HUES48 (cell line): ENCODE measurements at regions not wholly inside any gene's neighbourhood (a gene's known extent, or its start where the extent isn't known, plus 50 kb on each side); places are given as distances from the start of the nearest gene placed in this dataset.
"Not testable (repeated sequence)": the region's sequence is repeated elsewhere in the genome, so short reads cannot be mapped to it uniquely, and the experiment has no call there.

Source experiments
- H3K27ac ChIP-seq: one replicate; pipeline ENCODE4 v1.7.0; 2013; ENCODE audit warnings: low read depth, low read length, inconsistent platforms
- H3K27me3 ChIP-seq: 2 replicates; pipeline ENCODE4 v1.6.1; 2013; ENCODE audit warnings: mild to moderate bottlenecking, low read length; ENCODE audit not compliant: control insufficient read depth, insufficient read depth
- H3K36me3 ChIP-seq: 2 replicates; pipeline ENCODE4 v1.6.1; 2013; ENCODE audit warnings: low read length; ENCODE audit not compliant: control insufficient read depth, insufficient read depth
- H3K4me1 ChIP-seq: 2 replicates; pipeline ENCODE4 v1.6.1; 2013; ENCODE audit warnings: mild to moderate bottlenecking, low read length; ENCODE audit not compliant: control insufficient read depth, insufficient read depth
- H3K4me3 ChIP-seq: 2 replicates; pipeline ENCODE4 v1.5.1; 2013; ENCODE audit warnings: mild to moderate bottlenecking, low read depth, low read length
- H3K9ac ChIP-seq: 2 replicates; pipeline ENCODE4 v1.6.1; 2013; ENCODE audit warnings: mild to moderate bottlenecking, low read depth, low read length, moderate library complexity
- H3K9me3 ChIP-seq: 2 replicates; pipeline ENCODE4 v1.6.1; 2013; ENCODE audit warnings: low read length; ENCODE audit not compliant: control insufficient read depth, insufficient read depth

GRCh38 chr2:48070415-48070814 is 164.1 kb upstream of the FBXO11 start:
- Histone ChIP-seq H3K4me1 (no peaks in the 10 kb centered on the region), H3K27me3 (no peaks in the 10 kb centered on the region), H3K9me3 (no peaks in the 10 kb centered on the region), H3K27ac (no peak overlapping the region), H3K36me3 (no peaks in the 10 kb centered on the region), H3K9ac (no peak overlapping the region), H3K4me3 (no peak overlapping the region)

GRCh38 chr2:48072583-48072982 is 166.3 kb upstream of the FBXO11 start:
- no peak overlapping the region for H3K9ac ChIP-seq
- no peaks in the 10 kb centered on the region for H3K36me3 ChIP-seq
- no peaks in the 10 kb centered on the region for H3K4me1 ChIP-seq
- H3K27ac ChIP-seq: no peak overlapping the region
- no peak overlapping the region for H3K4me3 ChIP-seq
- H3K27me3 ChIP-seq: no peaks in the 10 kb centered on the region
- H3K9me3 ChIP-seq: no peaks in the 10 kb centered on the region

- Histone ChIP-seq H3K9me3 (no peaks in the 10 kb centered on the region), H3K27me3 (no peaks in the 10 kb centered on the region), H3K27ac (no peak overlapping the region), H3K4me3 (no peak overlapping the region), H3K36me3 (no peaks in the 10 kb centered on the region), H3K9ac (no peak overlapping the region), H3K4me1 (no peaks in the 10 kb centered on the region)
These were observed 169.3 kb upstream of the FBXO11 start for GRCh38 chr2:48075631-48076030.

GRCh38 chr2:48080534-48081316 is 174.4 kb upstream of the FBXO11 start:
- H3K36me3 ChIP-seq: no peaks in the 10 kb centered on the region
- no peaks in the 10 kb centered on the region for H3K4me1 ChIP-seq
- no peak overlapping the region for H3K4me3 ChIP-seq
- no peak overlapping the region for H3K27ac ChIP-seq
- no peaks in the 10 kb centered on the region for H3K9me3 ChIP-seq
- H3K27me3 ChIP-seq: no peaks in the 10 kb centered on the region
- H3K9ac ChIP-seq: no peak overlapping the region

GRCh38 chr2:48081317-48081628 is 175.0 kb upstream of the FBXO11 start:
- Histone ChIP-seq H3K9me3 (no peaks in the 10 kb centered on the region), H3K27me3 (no peaks in the 10 kb centered on the region), H3K27ac (no peak overlapping the region), H3K9ac (no peak overlapping the region), H3K36me3 (no peaks in the 10 kb centered on the region), H3K4me1 (no peaks in the 10 kb centered on the region), H3K4me3 (no peak overlapping the region)

GRCh38 chr2:48085888-48086287 is 179.6 kb upstream of the FBXO11 start:
- no peaks in the 10 kb centered on the region for H3K27me3 ChIP-seq
- peaks cover 10% of the 10 kb centered on the region; the same call in 1 of the 2 replicates for H3K9me3 ChIP-seq
- H3K4me3 ChIP-seq: no peak overlapping the region
- no peak overlapping the region for H3K9ac ChIP-seq
- peaks cover under 1% of the 10 kb centered on the region; the same call in 1 of the 2 replicates for H3K36me3 ChIP-seq
- H3K27ac ChIP-seq: no peak overlapping the region
- no peaks in the 10 kb centered on the region for H3K4me1 ChIP-seq

GRCh38 chr2:48088994-48089393 is 182.7 kb upstream of the FBXO11 start:
- Histone ChIP-seq H3K27me3 (no peaks in the 10 kb centered on the region), H3K9ac (no peak overlapping the region), H3K4me3 (no peak overlapping the region), H3K27ac (no peak overlapping the region), H3K4me1 (no peaks in the 10 kb centered on the region), H3K9me3 (peaks cover 15% of the 10 kb centered on the region), H3K36me3 (peaks cover 4% of the 10 kb centered on the region)

- no peak overlapping the region for H3K4me3 ChIP-seq
- no peaks in the 10 kb centered on the region for H3K4me1 ChIP-seq
- H3K36me3 ChIP-seq: peaks cover 4% of the 10 kb centered on the region
- no peak overlapping the region for H3K9ac ChIP-seq
- no peak overlapping the region for H3K27ac ChIP-seq
- no peaks in the 10 kb centered on the region for H3K27me3 ChIP-seq
- peaks cover 15% of the 10 kb centered on the region for H3K9me3 ChIP-seq
These were observed 183.3 kb upstream of the FBXO11 start for GRCh38 chr2:48089644-48090043.

- Histone ChIP-seq H3K27ac (no peak overlapping the region), H3K9ac (no peak overlapping the region), H3K36me3 (peaks cover 4% of the 10 kb centered on the region), H3K27me3 (no peaks in the 10 kb centered on the region), H3K4me1 (no peaks in the 10 kb centered on the region), H3K9me3 (peaks cover 15% of the 10 kb centered on the region), H3K4me3 (no peak overlapping the region)
These were observed 186.8 kb upstream of the FBXO11 start for GRCh38 chr2:48092846-48093803.

- not testable (repeated sequence) for H3K9me3 ChIP-seq, H3K9ac ChIP-seq, H3K36me3 ChIP-seq, H3K4me1 ChIP-seq, H3K27me3 ChIP-seq, H3K27ac ChIP-seq, H3K4me3 ChIP-seq
These were observed 190.5 kb upstream of the FBXO11 start for GRCh38 chr2:48096765-48097164.

GRCh38 chr2:48098539-48098938 is 192.2 kb upstream of the FBXO11 start:
- Histone ChIP-seq H3K9me3 (no peaks in the 10 kb centered on the region), H3K4me3 (no peak overlapping the region), H3K27me3 (no peaks in the 10 kb centered on the region), H3K9ac (no peak overlapping the region), H3K27ac (no peak overlapping the region), H3K4me1 (no peaks in the 10 kb centered on the region), H3K36me3 (no peaks in the 10 kb centered on the region)
